Endothelial cell (in vitro differentiated cells): ENCODE measurements at regions not wholly inside any gene's neighbourhood (a gene's known extent, or its start where the extent isn't known, plus 50 kb on each side); places are given as distances from the start of the nearest gene placed in this dataset.

Source experiments
- DNase-seq: peaks from one replicate; pipeline ENCODE4 v3.0.0; 2021; ENCODE audit warnings: low spot score
- H3K27ac Mint-ChIP-seq: one replicate; pipeline ENCODE4 v1.8.0; 2021; ENCODE audit warnings: mixed read lengths, inconsistent platforms; ENCODE audit not compliant: unreplicated experiment
- H3K27me3 Mint-ChIP-seq: one replicate; pipeline ENCODE4 v1.8.0; 2021; ENCODE audit warnings: mild to moderate bottlenecking, moderate library complexity, mixed read lengths, inconsistent platforms; ENCODE audit not compliant: unreplicated experiment
- H3K36me3 Mint-ChIP-seq: one replicate; pipeline ENCODE4 v1.8.0; 2021; ENCODE audit warnings: mild to moderate bottlenecking, low read depth, mixed read lengths, inconsistent platforms; ENCODE audit not compliant: unreplicated experiment
- H3K4me1 Mint-ChIP-seq: one replicate; pipeline ENCODE4 v1.8.0; 2021; ENCODE audit warnings: mild to moderate bottlenecking, mixed read lengths, inconsistent platforms; ENCODE audit not compliant: unreplicated experiment
- H3K4me3 Mint-ChIP-seq: one replicate; pipeline ENCODE4 v1.8.0; 2021; ENCODE audit warnings: mild to moderate bottlenecking, mixed read lengths, inconsistent platforms; ENCODE audit not compliant: unreplicated experiment
- H3K9me3 Mint-ChIP-seq: one replicate; pipeline ENCODE4 v1.8.0; 2021; ENCODE audit warnings: mixed read lengths, inconsistent platforms; ENCODE audit not compliant: unreplicated experiment
- CTCF ChIP-seq: fragments of 200-600 bp; sonication (generic); IDR thresholded peaks from one replicate; pipeline ENCODE4 v1.5.0; 2021; ENCODE audit warnings: antibody characterized with exemption; ENCODE audit not compliant: unreplicated experiment

GRCh38 chr4:43373201-43373600, 480.7 kb downstream of the GRXCR1 start:
- no peak overlapping the region for H3K4me3 Mint-ChIP-seq
- no peaks in the 10 kb centered on the region for H3K36me3 Mint-ChIP-seq
- H3K9me3 Mint-ChIP-seq: no peaks in the 10 kb centered on the region
- H3K4me1 Mint-ChIP-seq: no peaks in the 10 kb centered on the region
- peaks cover 1% of the 10 kb centered on the region for H3K27me3 Mint-ChIP-seq
- no peak for DNase-seq
- H3K27ac Mint-ChIP-seq: no peak overlapping the region
- no peak for TF ChIP-seq CTCF

- Mint-ChIP-seq H3K27ac (no peak overlapping the region), H3K27me3 (peaks cover 1% of the 10 kb centered on the region), H3K36me3 (no peaks in the 10 kb centered on the region), H3K4me1 (no peaks in the 10 kb centered on the region), H3K9me3 (no peaks in the 10 kb centered on the region), H3K4me3 (no peak overlapping the region)
- no peak for DNase-seq
- TF ChIP-seq CTCF: no peak
Observed at GRCh38 chr4:43374216-43374751, 481.8 kb downstream of the GRXCR1 start.

- Mint-ChIP-seq H3K4me1 (no peaks in the 10 kb centered on the region), H3K27me3 (peaks cover 1% of the 10 kb centered on the region), H3K27ac (no peak overlapping the region), H3K9me3 (no peaks in the 10 kb centered on the region), H3K4me3 (no peak overlapping the region), H3K36me3 (no peaks in the 10 kb centered on the region)
- no peak for TF ChIP-seq CTCF
- DNase-seq: no peak
Observed at GRCh38 chr4:43379016-43379415, 486.5 kb downstream of the GRXCR1 start.

- TF ChIP-seq CTCF: no peak
- Mint-ChIP-seq H3K27me3 (peaks cover 1% of the 10 kb centered on the region), H3K36me3 (no peaks in the 10 kb centered on the region), H3K4me3 (no peak overlapping the region), H3K9me3 (no peaks in the 10 kb centered on the region), H3K4me1 (no peaks in the 10 kb centered on the region), H3K27ac (no peak overlapping the region)
- DNase-seq: no peak
Observed at GRCh38 chr4:43380093-43380492, 487.6 kb downstream of the GRXCR1 start.

- H3K36me3 Mint-ChIP-seq: no peaks in the 10 kb centered on the region
- no peak overlapping the region for H3K27ac Mint-ChIP-seq
- no peaks in the 10 kb centered on the region for H3K27me3 Mint-ChIP-seq
- H3K4me1 Mint-ChIP-seq: no peaks in the 10 kb centered on the region
- TF ChIP-seq CTCF: no peak
- no peaks in the 10 kb centered on the region for H3K9me3 Mint-ChIP-seq
- H3K4me3 Mint-ChIP-seq: no peak overlapping the region
- DNase-seq: no peak
Observed at GRCh38 chr4:43391069-43391468, 498.6 kb downstream of the GRXCR1 start.
